BLaER1 (cell line): ENCODE measurements at regions not wholly inside any gene's neighbourhood (a gene's known extent, or its start where the extent isn't known, plus 50 kb on each side); places are given as distances from the start of the nearest gene placed in this dataset.
"Not testable (repeated sequence)": the region's sequence is repeated elsewhere in the genome, so short reads cannot be mapped to it uniquely, and the experiment has no call there.

Experiments
- H3K27ac ChIP-seq: shearing (Covaris generic); formaldehyde crosslinking; 2 replicates; pipeline ENCODE4 v1.8.1; 2022
- H3K27me3 ChIP-seq: shearing (Covaris generic); formaldehyde crosslinking; 2 replicates; pipeline ENCODE4 v1.8.1; 2022
- H3K36me3 ChIP-seq: shearing (Covaris generic); formaldehyde crosslinking; 2 replicates; pipeline ENCODE4 v1.8.1; 2022
- H3K4me1 ChIP-seq: shearing (Covaris generic); formaldehyde crosslinking; 2 replicates; pipeline ENCODE4 v1.8.1; 2022
- H3K4me2 ChIP-seq: shearing (Covaris generic); formaldehyde crosslinking; 2 replicates; pipeline ENCODE4 v1.8.1; 2022
- H3K4me3 ChIP-seq: shearing (Covaris generic); formaldehyde crosslinking; 2 replicates; pipeline ENCODE4 v1.8.1; 2022
- H3K9ac ChIP-seq: shearing (Covaris generic); formaldehyde crosslinking; 2 replicates; pipeline ENCODE4 v1.8.1; 2022
- H3K9me3 ChIP-seq: shearing (Covaris generic); formaldehyde crosslinking; 2 replicates; pipeline ENCODE4 v1.8.1; 2022
- H4K20me1 ChIP-seq: shearing (Covaris generic); formaldehyde crosslinking; 2 replicates; pipeline ENCODE4 v1.8.1; 2022
- Cebpa-rat ChIP-seq: shearing (Covaris generic); IDR thresholded peaks from 2 replicates; pipeline ENCODE4 v1.8.1; 2022

- Histone ChIP-seq H4K20me1 (no peaks in the 10 kb centered on the region), H3K4me1 (no peaks in the 10 kb centered on the region), H3K36me3 (no peaks in the 10 kb centered on the region), H3K9me3 (peaks cover 6% of the 10 kb centered on the region; the same call in 1 of the 2 replicates), H3K4me2 (no peak overlapping the region), H3K27ac (no peak overlapping the region), H3K27me3 (no peaks in the 10 kb centered on the region), H3K4me3 (no peak overlapping the region), H3K9ac (no peak overlapping the region)
- TF ChIP-seq Cebpa-rat, result no peak
Observed at GRCh38 chr6:135603249-135603648, 105.7 kb upstream of the AHI1 start.

GRCh38 chr6:135604035-135604860 lies 106.7 kb upstream of the AHI1 start:
- H3K4me3 ChIP-seq, result no peak overlapping the region
- no peak for TF ChIP-seq Cebpa-rat
- no peaks in the 10 kb centered on the region for H4K20me1 ChIP-seq
- no peaks in the 10 kb centered on the region for H3K36me3 ChIP-seq
- no peak overlapping the region for H3K9ac ChIP-seq
- H3K9me3 ChIP-seq, result no peaks in the 10 kb centered on the region; the same call in 1 of the 2 replicates
- no peaks in the 10 kb centered on the region for H3K4me1 ChIP-seq
- no peaks in the 10 kb centered on the region for H3K27me3 ChIP-seq
- H3K4me2 ChIP-seq, result no peak overlapping the region
- H3K27ac ChIP-seq, result no peak overlapping the region

GRCh38 chr6:135605278-135605790 lies 107.8 kb upstream of the AHI1 start:
- H3K4me1 ChIP-seq, result no peaks in the 10 kb centered on the region
- no peaks in the 10 kb centered on the region for H3K36me3 ChIP-seq
- no peak overlapping the region for H3K4me2 ChIP-seq
- no peaks in the 10 kb centered on the region for H3K27me3 ChIP-seq
- H3K9me3 ChIP-seq, result no peaks in the 10 kb centered on the region
- TF ChIP-seq Cebpa-rat, result no peak
- H3K9ac ChIP-seq, result no peak overlapping the region
- H3K27ac ChIP-seq, result no peak overlapping the region
- H4K20me1 ChIP-seq, result no peaks in the 10 kb centered on the region
- H3K4me3 ChIP-seq, result no peak overlapping the region

- Histone ChIP-seq H3K9me3 (no peaks in the 10 kb centered on the region), H3K36me3 (no peaks in the 10 kb centered on the region), H3K4me1 (no peaks in the 10 kb centered on the region), H4K20me1 (no peaks in the 10 kb centered on the region), H3K4me2 (no peak overlapping the region), H3K27me3 (no peaks in the 10 kb centered on the region), H3K4me3 (no peak overlapping the region), H3K9ac (no peak overlapping the region), H3K27ac (no peak overlapping the region)
- TF ChIP-seq Cebpa-rat, result no peak
Observed at GRCh38 chr6:135606392-135606791, 108.9 kb upstream of the AHI1 start.

- no peak for TF ChIP-seq Cebpa-rat
- Histone ChIP-seq H3K36me3 (no peaks in the 10 kb centered on the region), H3K9me3 (no peaks in the 10 kb centered on the region), H4K20me1 (no peaks in the 10 kb centered on the region), H3K4me2 (no peak overlapping the region), H3K9ac (no peak overlapping the region), H3K27me3 (no peaks in the 10 kb centered on the region), H3K4me3 (no peak overlapping the region), H3K4me1 (no peaks in the 10 kb centered on the region), H3K27ac (no peak overlapping the region)
Observed at GRCh38 chr6:135608031-135608430, 110.5 kb upstream of the AHI1 start.

GRCh38 chr6:135610192-135610591 lies 112.7 kb upstream of the AHI1 start:
- H4K20me1 ChIP-seq, H3K36me3 ChIP-seq, H3K9me3 ChIP-seq, H3K9ac ChIP-seq, H3K4me1 ChIP-seq, H3K27ac ChIP-seq, H3K4me3 ChIP-seq, H3K4me2 ChIP-seq, H3K27me3 ChIP-seq: not testable (repeated sequence)

- Histone ChIP-seq H3K4me1 (no peaks in the 10 kb centered on the region), H3K27me3 (no peaks in the 10 kb centered on the region)
- TF ChIP-seq Cebpa-rat, result no peak
Observed at GRCh38 chr6:135616655-135617054, 119.1 kb upstream of the AHI1 start.

GRCh38 chr6:135617222-135617621 lies 119.7 kb upstream of the AHI1 start:
- H3K27me3 ChIP-seq, result no peaks in the 10 kb centered on the region
- no peak for TF ChIP-seq Cebpa-rat

More at GRCh38 chr6:135616655-135617054, 119.1 kb upstream of the AHI1 start:
- Histone ChIP-seq H3K27ac (no peak overlapping the region), H3K9ac (no peak overlapping the region), H3K4me3 (no peak overlapping the region), H4K20me1 (no peaks in the 10 kb centered on the region), H3K36me3 (no peaks in the 10 kb centered on the region), H3K9me3 (no peaks in the 10 kb centered on the region), H3K4me2 (no peak overlapping the region)

GRCh38 chr6:135622081-135622480 lies 124.5 kb upstream of the AHI1 start:
- no peak overlapping the region for H3K27ac ChIP-seq
- no peaks in the 10 kb centered on the region for H3K27me3 ChIP-seq
- no peak overlapping the region for H3K9ac ChIP-seq
- H3K4me2 ChIP-seq, result no peak overlapping the region
- H4K20me1 ChIP-seq, result no peaks in the 10 kb centered on the region
- no peak overlapping the region for H3K4me3 ChIP-seq
- no peak for TF ChIP-seq Cebpa-rat
- no peaks in the 10 kb centered on the region for H3K36me3 ChIP-seq
- H3K9me3 ChIP-seq, result peaks cover 7% of the 10 kb centered on the region
- H3K4me1 ChIP-seq, result peaks cover 12% of the 10 kb centered on the region

More at GRCh38 chr6:135617222-135617621, 119.7 kb upstream of the AHI1 start:
- H3K4me2 ChIP-seq, result no peak overlapping the region
- no peaks in the 10 kb centered on the region for H3K9me3 ChIP-seq
- no peak overlapping the region for H3K9ac ChIP-seq
- H3K27ac ChIP-seq, result no peak overlapping the region
- no peaks in the 10 kb centered on the region for H3K4me1 ChIP-seq
- no peak overlapping the region for H3K4me3 ChIP-seq
- no peaks in the 10 kb centered on the region for H4K20me1 ChIP-seq
- H3K36me3 ChIP-seq, result no peaks in the 10 kb centered on the region

GRCh38 chr6:135623979-135624378 lies 126.4 kb upstream of the AHI1 start:
- TF ChIP-seq Cebpa-rat, result no peak
- H4K20me1 ChIP-seq, result no peaks in the 10 kb centered on the region

More at GRCh38 chr6:135623979-135624378, 126.4 kb upstream of the AHI1 start:
- Histone ChIP-seq H3K27me3 (no peaks in the 10 kb centered on the region), H3K9ac (no peak overlapping the region), H3K4me1 (peaks cover 12% of the 10 kb centered on the region), H3K27ac (no peak overlapping the region), H3K4me2 (peak overlapping the region; percentile 49), H3K9me3 (peaks cover 7% of the 10 kb centered on the region), H3K36me3 (no peaks in the 10 kb centered on the region), H3K4me3 (no peak overlapping the region)
